K562 (cell line): ENCODE measurements at regions not wholly inside any gene's neighbourhood (a gene's known extent, or its start where the extent isn't known, plus 50 kb on each side); places are given as distances from the start of the nearest gene placed in this dataset.
A peak's percentile ranks its signal among the peaks of the same experiment; 100 is the strongest.

Source experiments
- ARID1B ChIP-seq: fragments of 450-650 bp; IDR thresholded peaks from 2 replicates; pipeline ENCODE4 v1.6.1; 2016; ENCODE audit warnings: antibody characterized with exemption, mild to moderate bottlenecking, inconsistent platforms
- CREB1 ChIP-seq, 2 experiments: sonication (generic) in 1 of 2; formaldehyde crosslinking in 1 of 2; IDR thresholded peaks; 2 replicates each; pipeline versions ENCODE4 v1.6.1 to v1.8.0; 2012 to 2022; ENCODE audit warnings: inconsistent platforms in 1 of 2, mild to moderate bottlenecking in 1 of 2, missing genetic modification reagents in 1 of 2, moderate library complexity in 1 of 2
- DDX20 ChIP-seq: fragments of 450-650 bp; IDR thresholded peaks from 2 replicates; pipeline ENCODE4 v1.6.1; 2016; ENCODE audit warnings: missing genetic modification characterization, low read depth, mild to moderate bottlenecking, missing compliant biosample characterization, moderate library complexity
- FOXM1 ChIP-seq, 2 experiments: fragments of 450-650 bp in 1 of 2; sonication (generic) in 1 of 2; formaldehyde crosslinking in 1 of 2; IDR thresholded peaks; 2 replicates each; pipeline versions ENCODE4 v1.6.1 to v1.9.0; 2017 to 2022; ENCODE audit warnings: low read depth in 2 of 2, mild to moderate bottlenecking in 2 of 2, missing genetic modification reagents in 1 of 2, moderate library complexity in 1 of 2
- HDAC8 ChIP-seq: fragments of 450-650 bp; IDR thresholded peaks from 2 replicates; pipeline ENCODE4 v1.6.1; 2016; ENCODE audit warnings: mild to moderate bottlenecking, missing genetic modification characterization, moderate library complexity, missing compliant biosample characterization
- ID3 ChIP-seq, 2 experiments: fragments of 250-450 bp in 1 of 2; fragments of 450-650 bp in 1 of 2; sonication (Bioruptor Pico) in 1 of 2; IDR thresholded peaks; 2 replicates each; pipeline versions ENCODE4 v1.6.1 to v1.8.0; 2016 to 2021; ENCODE audit warnings: mild to moderate bottlenecking in 2 of 2, moderate library complexity in 2 of 2, missing compliant biosample characterization in 1 of 2, missing genetic modification characterization in 1 of 2
- LCOR ChIP-seq: sonication (generic); formaldehyde crosslinking; IDR thresholded peaks from 2 replicates; pipeline ENCODE4 v1.8.0; 2022; ENCODE audit warnings: mild to moderate bottlenecking, missing genetic modification reagents
- MEF2A ChIP-seq: IDR thresholded peaks from 2 replicates; pipeline ENCODE4 v1.6.1; 2011; ENCODE audit warnings: low read depth, mild to moderate bottlenecking, low read length, moderate library complexity; ENCODE audit not compliant: control insufficient read depth
- MTA1 ChIP-seq: fragments of 450-650 bp; IDR thresholded peaks from 2 replicates; pipeline ENCODE4 v1.6.1; 2017; ENCODE audit warnings: borderline replicate concordance
- MTA3 ChIP-seq: fragments of 450-650 bp; formaldehyde crosslinking; IDR thresholded peaks from 2 replicates; pipeline ENCODE4 v1.6.1; 2017; ENCODE audit warnings: mild to moderate bottlenecking, borderline replicate concordance
- NFE2 ChIP-seq: IDR thresholded peaks from 2 replicates; pipeline ENCODE4 v1.6.1; 2014; ENCODE audit warnings: antibody characterized with exemption, low read depth
- NFE2L1 ChIP-seq: fragments of 450-650 bp; IDR thresholded peaks from 2 replicates; pipeline ENCODE4 v1.6.1; 2016; ENCODE audit warnings: missing genetic modification characterization, low read depth, mild to moderate bottlenecking, missing compliant biosample characterization, moderate library complexity, borderline replicate concordance
- NFIX ChIP-seq: fragments of 250-450 bp; sonication (Bioruptor Pico); IDR thresholded peaks from 2 replicates; pipeline ENCODE4 v1.4.0; 2020; ENCODE audit warnings: low read depth, mild to moderate bottlenecking, moderate library complexity
- NUFIP1 ChIP-seq: fragments of 450-650 bp; IDR thresholded peaks from 2 replicates; pipeline ENCODE4 v1.6.1; 2018; ENCODE audit not compliant: partially characterized antibody
- SIX5 ChIP-seq, 2 experiments: IDR thresholded peaks; 2 replicates each; pipeline ENCODE4 v1.6.1; 2011; ENCODE audit warnings: low read length in 2 of 2, borderline replicate concordance in 1 of 2, low read depth in 1 of 2, mild to moderate bottlenecking in 1 of 2, moderate library complexity in 1 of 2; ENCODE audit not compliant: insufficient read depth in 1 of 2
- SMAD4 ChIP-seq: fragments of 250-450 bp; sonication (Bioruptor Pico); conservative IDR thresholded peaks from 2 replicates; pipeline ENCODE4 v1.8.0; 2021; ENCODE audit warnings: inconsistent platforms, mild to moderate bottlenecking, moderate library complexity
- SMARCA4 ChIP-seq: fragments of 450-650 bp; IDR thresholded peaks from 2 replicates; pipeline ENCODE4 v1.6.1; 2016
- SPI1 ChIP-seq: IDR thresholded peaks from 2 replicates; pipeline ENCODE4 v1.6.1; 2011; ENCODE audit warnings: low read depth, low read length, control low read depth, borderline replicate concordance
- SRSF1 ChIP-seq: fragments of 200-400 bp; formaldehyde crosslinking; IDR thresholded peaks from 2 replicates; pipeline ENCODE4 v1.6.1; 2017; ENCODE audit warnings: mild to moderate bottlenecking, low read depth, low read length, moderate library complexity
- TAF15 ChIP-seq: fragments of 200-400 bp; formaldehyde crosslinking; IDR thresholded peaks from 2 replicates; pipeline ENCODE4 v1.6.1; 2017; ENCODE audit warnings: mild to moderate bottlenecking, low read depth, low read length, moderate library complexity
- TRIM24 ChIP-seq, 2 experiments: fragments of 450-650 bp; IDR thresholded peaks; 2 replicates each; pipeline ENCODE4 v1.6.1; 2016
- ZHX1 ChIP-seq: fragments of 150-350 bp; conservative IDR thresholded peaks from 2 replicates; pipeline ENCODE4 v1.6.1; 2014; ENCODE audit warnings: low read length
- ZNF146 ChIP-seq: IDR thresholded peaks from one replicate; pipeline ENCODE4 v1.6.1; 2018; ENCODE audit warnings: missing compliant biosample characterization; ENCODE audit not compliant: unreplicated experiment
- ZNF280B ChIP-seq: fragments of 250-450 bp; sonication (Bioruptor Pico); IDR thresholded peaks from 2 replicates; pipeline ENCODE4 v1.5.1; 2021; ENCODE audit warnings: mild to moderate bottlenecking
- ZNF316 ChIP-seq: fragments of 450-650 bp; IDR thresholded peaks from 2 replicates; pipeline ENCODE4 v1.6.1; 2016
- ZNF583 ChIP-seq: fragments of 250-450 bp; sonication (Bioruptor Pico); IDR thresholded peaks from 2 replicates; pipeline ENCODE4 v1.4.0; 2020

- TF ChIP-seq HDAC8 (no peak), NFE2 (no peak), FOXM1 (IDR thresholded peaks at IDR 0.05; ENCODE audit: low read depth) (no peak), FOXM1 (CRISPR knock-in tag; IDR thresholded peaks at IDR 0.05; ENCODE audit: low read depth) (no peak), MEF2A (no peak), SPI1 (peak; percentile 48; the same call in 1 of the 2 replicates), SMAD4 (CRISPR knock-in tag) (peak; percentile 68; the same call in 1 of the 2 replicates), SRSF1 (no peak), ZNF280B (CRISPR knock-in tag) (no peak), LCOR (no peak), NFE2L1 (tag) (no peak), NFIX (no peak), TAF15 (no peak), SMARCA4 (peak; percentile 69), ZNF146 (CRISPR knock-in tag) (no peak), ID3 (CRISPR knock-in tag; IDR thresholded peaks at IDR 0.05) (no peak), ID3 (tag; IDR thresholded peaks at IDR 0.05) (0 out of 2 replicates have a peak, but pooled peaks have one; percentile 55), MTA3 (peak; percentile 30; the same call in 1 of the 2 replicates), ZNF583 (CRISPR knock-in tag) (no peak), TRIM24 (IDR thresholded peaks at IDR 0.05) (peak; percentile 18 to 48; a peak in 1 of 4 replicates), MTA1 (no peak), DDX20 (tag) (no peak), NUFIP1 (no peak), ZNF316 (no peak), CREB1 (IDR thresholded peaks at IDR 0.05) (peak; percentile 33; the same call in 1 of the 2 replicates), CREB1 (CRISPR knock-in tag; IDR thresholded peaks at IDR 0.05) (no peak), SIX5 (IDR thresholded peaks at IDR 0.05; ENCODE audit: borderline replicate concordance in 1 of 2, insufficient read depth in 1 of 2, low read depth in 1 of 2, low read length in 2 of 2) (no peak), ARID1B (peak; percentile 58), ZHX1 (no peak)
Measured at GRCh38 chr2:11932048-11932512, 185.6 kb downstream of the LPIN1 start (continued).
